ENCODE measurements at regions not wholly inside any gene's neighbourhood (a gene's known extent, or its start where the extent isn't known, plus 50 kb on each side); places are given as distances from the start of the nearest gene placed in this dataset.

DNA sequence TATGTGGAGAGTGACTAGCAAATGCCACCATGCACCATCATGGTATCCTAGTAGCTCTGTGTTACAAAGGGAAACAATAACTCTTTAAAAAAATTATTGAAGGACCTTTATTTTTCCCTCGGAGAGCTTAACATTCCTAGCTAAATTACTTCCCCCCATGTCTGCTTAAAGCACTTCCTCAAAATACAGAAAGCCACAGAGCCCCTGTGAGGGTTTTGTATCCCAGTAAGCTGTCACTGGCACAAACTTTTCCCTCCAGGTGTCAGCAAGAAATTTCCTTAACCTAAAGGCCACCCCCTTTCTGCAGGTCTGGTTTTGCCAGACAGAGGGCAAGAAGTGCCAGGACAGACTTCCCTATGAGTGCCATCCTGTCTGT is 340.0 kb upstream of the PRDM1 start:
- Histone ChIP-seq H3K36me3 (ENCODE audit: insufficient read depth, low read depth, low read length) (no peaks in the 10 kb centered on the region), H3K9ac (ENCODE audit: low read depth, low read length) (no peak overlapping the region), H3K9me3 (ENCODE audit: insufficient read depth, low read depth, low read length) (no peaks in the 10 kb centered on the region), H3K27ac (ENCODE audit: low read length) (no peak overlapping the region), H3K4me1 (ENCODE audit: insufficient read depth, low read length) (peaks cover 12% of the 10 kb centered on the region; the same call in 1 of the 2 replicates), H3K4me3 (ENCODE audit: low read length) (no peak overlapping the region), H3K27me3 (ENCODE audit: insufficient read depth, low read length) (no peaks in the 10 kb centered on the region)

DNA sequence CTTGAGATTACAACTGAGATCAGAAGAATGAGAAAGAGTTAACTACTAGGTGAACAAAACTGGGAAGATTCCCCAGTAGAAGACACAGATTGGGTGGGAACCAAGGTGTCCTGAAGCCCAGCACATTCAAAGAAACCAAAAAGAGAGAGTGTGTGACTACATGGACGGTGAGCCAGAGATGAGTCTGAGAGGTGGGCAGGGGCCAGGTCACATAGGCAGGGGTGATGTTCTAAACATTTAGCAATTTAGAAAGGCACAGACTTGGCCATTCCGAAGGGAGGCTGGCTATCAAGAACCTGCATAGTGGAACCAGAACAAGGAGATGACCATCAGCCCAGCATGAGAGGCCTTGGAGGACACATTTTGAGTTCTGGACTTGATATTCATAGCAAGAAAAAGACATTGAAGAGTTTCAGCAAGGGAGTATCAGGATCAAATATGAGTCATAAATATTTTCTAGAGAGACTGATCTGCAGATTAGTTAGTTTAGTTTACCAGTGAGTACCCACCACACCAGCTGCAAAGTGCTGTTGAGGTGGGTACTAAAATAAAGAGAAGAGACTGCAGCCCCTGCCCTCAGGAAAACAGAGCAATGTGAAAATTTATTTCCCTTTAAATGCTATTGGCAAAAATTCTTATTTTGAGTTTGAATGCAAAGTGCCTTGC is 340.5 kb upstream of the PRDM1 start:
- Histone ChIP-seq H3K9ac (ENCODE audit: low read depth, low read length) (no peak overlapping the region), H3K27me3 (ENCODE audit: insufficient read depth, low read length) (no peaks in the 10 kb centered on the region), H3K27ac (ENCODE audit: low read length) (no peak overlapping the region), H3K4me1 (ENCODE audit: insufficient read depth, low read length) (peaks cover 12% of the 10 kb centered on the region; the same call in 1 of the 2 replicates), H3K4me3 (ENCODE audit: low read length) (no peak overlapping the region), H3K36me3 (ENCODE audit: insufficient read depth, low read depth, low read length) (no peaks in the 10 kb centered on the region), H3K9me3 (ENCODE audit: insufficient read depth, low read depth, low read length) (no peaks in the 10 kb centered on the region)

DNA sequence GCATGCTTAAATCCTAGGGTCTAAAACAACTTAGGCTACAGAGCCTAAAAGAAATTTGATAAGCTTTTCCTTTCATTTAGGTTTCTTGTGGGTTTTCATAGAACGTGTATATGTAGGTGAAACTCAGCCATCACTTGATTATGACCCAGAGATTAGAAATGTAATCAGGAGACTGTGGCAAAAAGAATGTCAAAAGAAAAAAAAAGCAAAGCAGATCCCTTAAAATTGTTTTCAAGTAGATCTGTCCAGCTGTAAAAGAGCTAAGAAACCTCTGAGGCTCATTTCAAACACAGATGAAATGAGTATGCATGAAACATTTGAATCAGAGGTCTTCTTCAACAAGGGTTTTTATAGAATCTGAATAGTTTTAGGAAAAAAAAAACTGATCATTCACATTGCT is 341.3 kb upstream of the PRDM1 start:
- Histone ChIP-seq H3K27ac (ENCODE audit: low read length) (no peak overlapping the region), H3K9ac (ENCODE audit: low read depth, low read length) (no peak overlapping the region), H3K9me3 (ENCODE audit: insufficient read depth, low read depth, low read length) (no peaks in the 10 kb centered on the region), H3K4me3 (ENCODE audit: low read length) (no peak overlapping the region), H3K36me3 (ENCODE audit: insufficient read depth, low read depth, low read length) (no peaks in the 10 kb centered on the region), H3K4me1 (ENCODE audit: insufficient read depth, low read length) (peaks cover 12% of the 10 kb centered on the region; the same call in 1 of the 2 replicates), H3K27me3 (ENCODE audit: insufficient read depth, low read length) (no peaks in the 10 kb centered on the region)

DNA sequence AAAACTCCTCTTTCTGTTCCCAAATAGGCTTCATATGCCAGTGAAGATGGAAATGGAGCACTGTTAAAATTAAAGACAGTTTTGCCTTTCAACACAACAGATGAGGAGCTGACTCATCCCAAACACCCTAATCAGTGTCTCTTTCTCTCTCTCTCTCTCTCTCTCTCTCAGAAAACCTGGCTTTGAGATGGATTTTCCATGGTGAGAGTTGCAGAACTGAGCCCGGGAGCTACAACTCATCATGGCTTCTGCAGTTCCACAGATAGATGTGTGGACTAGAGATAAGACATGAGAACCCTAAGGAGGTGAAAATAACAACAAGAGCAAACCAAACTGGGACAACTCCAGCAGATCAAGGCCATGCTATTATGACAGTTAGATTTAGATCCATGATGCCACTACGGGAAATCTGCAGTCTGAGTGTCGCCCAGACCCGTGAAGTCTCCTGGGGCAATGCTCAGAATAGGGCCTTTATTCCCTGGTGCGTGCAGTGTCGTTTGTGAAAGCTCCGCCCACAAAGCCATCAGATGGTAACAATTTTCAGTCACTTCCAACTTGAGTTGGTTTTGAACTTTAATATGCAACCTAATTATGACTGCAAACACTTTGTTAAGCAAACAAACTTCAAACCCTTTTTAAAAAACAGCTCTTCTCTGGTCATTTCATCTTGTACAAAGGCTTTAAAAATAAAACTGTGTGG is 338.2 kb upstream of the PREP start:
- H3K27ac ChIP-seq (ENCODE audit: low read length), result no peak overlapping the region
- H3K36me3 ChIP-seq (ENCODE audit: insufficient read depth, low read depth, low read length), result no peaks in the 10 kb centered on the region
- no peak overlapping the region for H3K4me3 ChIP-seq (ENCODE audit: low read length)
- H3K9me3 ChIP-seq (ENCODE audit: insufficient read depth, low read depth, low read length), result no peaks in the 10 kb centered on the region
- no peak overlapping the region for H3K9ac ChIP-seq (ENCODE audit: low read depth, low read length)
- H3K4me1 ChIP-seq (ENCODE audit: insufficient read depth, low read length), result peaks cover 9% of the 10 kb centered on the region; the same call in 1 of the 2 replicates
- H3K27me3 ChIP-seq (ENCODE audit: insufficient read depth, low read length), result no peaks in the 10 kb centered on the region

DNA sequence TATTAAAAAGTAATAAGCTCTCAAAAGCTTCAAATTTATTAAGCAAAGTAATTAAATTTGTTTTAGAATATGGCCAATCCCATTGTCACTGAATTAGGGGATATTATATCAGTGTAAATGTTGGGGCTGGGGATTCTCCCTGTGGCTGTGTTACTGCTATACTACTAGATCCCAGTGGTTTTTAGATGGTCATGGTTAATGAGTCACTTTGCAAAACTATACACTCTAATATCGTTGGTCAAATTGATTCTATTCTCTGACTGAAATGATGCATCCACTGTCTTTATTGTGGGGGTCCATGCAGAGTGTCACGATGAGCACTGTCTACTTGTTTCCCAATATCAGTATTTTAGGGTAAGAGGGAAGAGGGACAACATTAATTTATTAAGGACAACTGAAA is 336.9 kb upstream of the PREP start:
- no peaks in the 10 kb centered on the region for H3K27me3 ChIP-seq (ENCODE audit: insufficient read depth, low read length)
- H3K4me1 ChIP-seq (ENCODE audit: insufficient read depth, low read length), result peaks cover 8% of the 10 kb centered on the region; the same call in 1 of the 2 replicates
- H3K9me3 ChIP-seq (ENCODE audit: insufficient read depth, low read depth, low read length), result no peaks in the 10 kb centered on the region
- no peaks in the 10 kb centered on the region for H3K36me3 ChIP-seq (ENCODE audit: insufficient read depth, low read depth, low read length)
- H3K4me3 ChIP-seq (ENCODE audit: low read length), result no peak overlapping the region
- H3K9ac ChIP-seq (ENCODE audit: low read depth, low read length), result no peak overlapping the region
- H3K27ac ChIP-seq (ENCODE audit: low read length), result no peak overlapping the region

DNA sequence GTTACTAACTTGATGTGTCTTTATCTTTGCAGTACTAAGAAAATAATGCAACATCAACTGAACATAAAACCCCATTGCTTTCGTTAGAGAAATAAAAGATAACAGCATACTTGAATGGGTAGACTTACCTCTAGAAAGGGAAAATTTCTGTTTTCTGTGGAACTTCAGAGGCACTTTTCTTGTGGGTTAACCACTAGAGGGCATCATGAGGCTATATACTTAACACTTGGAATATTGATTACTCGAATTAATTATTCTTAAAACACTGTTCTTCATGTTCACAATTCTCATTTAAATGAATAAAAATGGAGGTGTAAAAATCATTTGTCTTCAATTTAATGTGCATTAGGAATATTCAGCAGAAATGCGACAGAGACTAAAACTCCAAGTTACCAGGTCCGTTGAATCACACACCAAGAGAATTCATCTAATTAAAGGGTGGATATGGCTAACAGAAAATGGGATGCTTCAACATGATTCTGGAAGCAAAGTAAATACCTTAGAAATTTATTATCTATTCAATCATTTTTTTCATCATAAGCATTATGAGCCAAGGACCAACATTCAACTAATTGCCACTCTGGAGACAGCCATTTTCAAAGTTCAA is 330.8 kb upstream of the PREP start:
- Histone ChIP-seq H3K4me1 (ENCODE audit: insufficient read depth, low read length) (no peaks in the 10 kb centered on the region), H3K4me3 (ENCODE audit: low read length) (no peak overlapping the region), H3K27ac (ENCODE audit: low read length) (no peak overlapping the region), H3K36me3 (ENCODE audit: insufficient read depth, low read depth, low read length) (no peaks in the 10 kb centered on the region), H3K9ac (ENCODE audit: low read depth, low read length) (no peak overlapping the region), H3K9me3 (ENCODE audit: insufficient read depth, low read depth, low read length) (no peaks in the 10 kb centered on the region), H3K27me3 (ENCODE audit: insufficient read depth, low read length) (no peaks in the 10 kb centered on the region)

DNA sequence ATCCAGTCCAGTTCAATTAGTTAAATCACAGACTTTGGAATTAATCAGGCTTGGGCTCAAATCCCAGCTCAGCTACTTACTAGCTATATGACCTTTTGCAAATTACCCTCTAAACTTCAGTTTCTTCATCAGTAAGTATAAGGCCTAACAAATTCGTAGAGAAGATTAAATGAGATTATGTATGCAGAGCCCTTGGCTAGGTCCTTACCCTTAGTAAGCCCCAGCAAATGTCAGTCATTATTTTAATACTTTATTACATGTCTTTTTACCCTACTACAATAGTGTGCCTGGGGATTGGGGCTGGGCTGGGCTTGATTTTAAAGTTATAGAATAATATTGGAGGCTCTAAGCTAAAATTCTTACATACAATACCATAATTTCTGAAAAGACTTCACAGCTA is 326.1 kb upstream of the PREP start:
- Histone ChIP-seq H3K36me3 (ENCODE audit: insufficient read depth, low read depth, low read length) (no peaks in the 10 kb centered on the region), H3K9me3 (ENCODE audit: insufficient read depth, low read depth, low read length) (no peaks in the 10 kb centered on the region), H3K9ac (ENCODE audit: low read depth, low read length) (no peak overlapping the region), H3K4me3 (ENCODE audit: low read length) (no peak overlapping the region), H3K27me3 (ENCODE audit: insufficient read depth, low read length) (no peaks in the 10 kb centered on the region), H3K27ac (ENCODE audit: low read length) (no peak overlapping the region), H3K4me1 (ENCODE audit: insufficient read depth, low read length) (no peaks in the 10 kb centered on the region)

DNA sequence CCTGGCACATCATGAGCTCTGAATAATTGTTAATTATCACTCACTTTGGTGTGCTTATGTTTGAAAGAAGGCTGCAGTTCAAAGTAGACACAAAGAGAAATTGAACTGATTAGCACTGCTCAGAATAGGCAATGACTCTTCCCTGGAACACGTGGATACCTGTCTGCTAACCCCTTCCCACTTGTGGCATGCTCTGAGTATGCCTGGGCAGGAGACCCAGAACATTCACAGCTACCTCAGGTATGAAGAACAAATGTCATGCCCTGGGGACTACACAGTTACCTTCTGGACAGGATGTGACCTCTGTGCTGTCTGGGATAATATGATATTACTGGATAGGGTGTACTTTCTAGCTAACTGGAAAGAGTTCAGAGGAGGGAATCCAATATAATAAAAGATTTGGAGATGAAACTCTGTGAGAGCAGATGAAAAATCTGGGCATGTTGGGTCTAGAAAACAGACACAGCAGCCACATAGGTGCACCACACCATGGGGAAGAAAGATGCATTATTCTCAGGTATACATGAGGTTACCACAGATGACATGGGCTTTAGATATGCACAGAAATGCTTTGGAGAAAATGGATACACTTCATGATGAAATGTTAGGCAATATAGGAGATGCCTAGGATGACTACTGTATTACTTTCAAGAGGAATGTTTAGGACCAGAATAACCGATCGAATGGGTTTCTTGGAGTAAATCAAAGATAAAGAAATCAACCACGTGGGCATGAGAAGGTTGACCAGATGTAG is 324.2 kb upstream of the PREP start:
- Histone ChIP-seq H3K27ac (ENCODE audit: low read length) (no peak overlapping the region), H3K9ac (ENCODE audit: low read depth, low read length) (no peak overlapping the region), H3K27me3 (ENCODE audit: insufficient read depth, low read length) (no peaks in the 10 kb centered on the region), H3K9me3 (ENCODE audit: insufficient read depth, low read depth, low read length) (no peaks in the 10 kb centered on the region), H3K36me3 (ENCODE audit: insufficient read depth, low read depth, low read length) (no peaks in the 10 kb centered on the region), H3K4me1 (ENCODE audit: insufficient read depth, low read length) (no peaks in the 10 kb centered on the region), H3K4me3 (ENCODE audit: low read length) (no peak overlapping the region)

DNA sequence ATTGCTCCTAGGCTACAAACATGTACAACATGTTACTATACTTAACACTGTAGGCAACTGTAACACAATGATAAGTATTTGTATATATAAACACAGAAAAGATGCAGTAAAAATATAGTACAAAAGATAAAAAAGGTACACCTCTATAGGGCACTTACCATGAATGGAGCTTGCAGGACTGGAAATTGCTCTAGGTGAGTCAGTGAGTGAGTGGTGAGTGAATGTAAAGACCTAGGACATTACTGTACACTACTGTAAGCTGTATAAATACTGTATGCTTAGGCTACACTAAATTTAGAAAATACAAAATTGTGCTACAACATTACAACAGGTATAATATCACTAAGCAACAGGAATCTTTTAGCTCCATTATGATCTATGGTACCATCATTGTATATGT is 312.0 kb upstream of the PREP start:
- no peak overlapping the region for H3K9ac ChIP-seq (ENCODE audit: low read depth, low read length)
- peaks cover 37% of the 10 kb centered on the region for H3K9me3 ChIP-seq (ENCODE audit: insufficient read depth, low read depth, low read length)
- no peaks in the 10 kb centered on the region for H3K27me3 ChIP-seq (ENCODE audit: insufficient read depth, low read length)
- no peaks in the 10 kb centered on the region for H3K36me3 ChIP-seq (ENCODE audit: insufficient read depth, low read depth, low read length)
- no peaks in the 10 kb centered on the region for H3K4me1 ChIP-seq (ENCODE audit: insufficient read depth, low read length)
- no peak overlapping the region for H3K27ac ChIP-seq (ENCODE audit: low read length)
- no peak overlapping the region for H3K4me3 ChIP-seq (ENCODE audit: low read length)

DNA sequence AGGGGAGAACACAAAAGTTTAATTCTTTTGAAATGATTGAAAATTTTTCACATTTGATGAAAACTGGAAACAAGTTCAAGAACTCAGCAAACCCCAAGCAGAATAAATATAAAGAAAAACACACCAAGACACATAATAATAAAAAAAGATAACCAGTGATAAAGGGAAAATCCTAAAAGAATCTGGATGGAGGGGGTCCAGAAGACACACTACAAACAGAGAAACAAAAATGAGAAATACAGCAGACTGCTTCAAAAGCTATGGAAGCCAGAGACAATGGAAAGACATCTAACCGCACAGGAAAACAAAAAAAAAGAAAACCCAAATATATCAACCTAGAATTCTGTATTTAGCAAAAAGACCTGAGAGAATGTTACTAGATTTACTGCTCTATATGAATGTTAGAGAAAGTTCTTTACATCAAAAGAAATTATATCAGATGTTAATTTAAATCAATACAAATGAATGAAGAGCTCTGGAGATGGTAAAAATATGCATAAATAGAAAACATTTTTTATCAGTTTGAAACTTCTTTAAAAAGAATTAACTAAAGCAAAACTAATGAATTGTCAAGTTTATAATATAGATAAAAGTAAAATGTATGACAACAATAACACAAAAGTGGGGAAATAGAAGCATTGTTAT is 310.7 kb upstream of the PREP start:
- Histone ChIP-seq H3K36me3 (ENCODE audit: insufficient read depth, low read depth, low read length) (no peaks in the 10 kb centered on the region), H3K27ac (ENCODE audit: low read length) (no peak overlapping the region), H3K9ac (ENCODE audit: low read depth, low read length) (no peak overlapping the region), H3K4me3 (ENCODE audit: low read length) (no peak overlapping the region), H3K4me1 (ENCODE audit: insufficient read depth, low read length) (no peaks in the 10 kb centered on the region), H3K27me3 (ENCODE audit: insufficient read depth, low read length) (no peaks in the 10 kb centered on the region), H3K9me3 (ENCODE audit: insufficient read depth, low read depth, low read length) (peaks cover 37% of the 10 kb centered on the region)

DNA sequence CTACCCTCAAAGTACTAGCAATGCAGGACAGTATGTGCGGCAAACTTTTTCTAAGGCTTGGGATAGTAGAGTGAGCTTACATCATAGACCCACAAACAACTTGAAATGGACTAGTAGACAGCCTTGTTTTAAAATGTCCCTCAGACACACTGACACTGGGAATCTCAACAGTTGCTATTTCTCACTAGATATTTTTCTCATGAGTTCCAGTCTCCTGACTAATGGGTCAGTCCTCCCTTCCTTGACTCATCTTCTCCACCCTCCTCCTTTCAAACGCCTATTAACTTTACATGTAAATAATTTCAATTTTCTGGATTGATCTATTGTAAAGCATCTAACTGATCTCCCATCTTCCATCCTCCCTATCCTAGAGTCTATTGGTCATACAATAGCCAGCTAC is 308.3 kb upstream of the PREP start:
- Histone ChIP-seq H3K27me3 (ENCODE audit: insufficient read depth, low read length) (no peaks in the 10 kb centered on the region), H3K36me3 (ENCODE audit: insufficient read depth, low read depth, low read length) (no peaks in the 10 kb centered on the region), H3K9me3 (ENCODE audit: insufficient read depth, low read depth, low read length) (peaks cover 37% of the 10 kb centered on the region), H3K4me3 (ENCODE audit: low read length) (no peak overlapping the region), H3K27ac (ENCODE audit: low read length) (no peak overlapping the region), H3K9ac (ENCODE audit: low read depth, low read length) (no peak overlapping the region), H3K4me1 (ENCODE audit: insufficient read depth, low read length) (no peaks in the 10 kb centered on the region)
